NCI-H510A (cell line): ENCODE measurements at regions not wholly inside any gene's neighbourhood (a gene's known extent, or its start where the extent isn't known, plus 50 kb on each side); places are given as distances from the start of the nearest gene placed in this dataset.
"Not testable (repeated sequence)": the region's sequence is repeated elsewhere in the genome, so short reads cannot be mapped to it uniquely, and the experiment has no call there.

Source experiments
- DNase-seq: peaks from one replicate; lab custom pipeline; 2025; lab: John Stamatoyannopoulos, UW

DNA sequence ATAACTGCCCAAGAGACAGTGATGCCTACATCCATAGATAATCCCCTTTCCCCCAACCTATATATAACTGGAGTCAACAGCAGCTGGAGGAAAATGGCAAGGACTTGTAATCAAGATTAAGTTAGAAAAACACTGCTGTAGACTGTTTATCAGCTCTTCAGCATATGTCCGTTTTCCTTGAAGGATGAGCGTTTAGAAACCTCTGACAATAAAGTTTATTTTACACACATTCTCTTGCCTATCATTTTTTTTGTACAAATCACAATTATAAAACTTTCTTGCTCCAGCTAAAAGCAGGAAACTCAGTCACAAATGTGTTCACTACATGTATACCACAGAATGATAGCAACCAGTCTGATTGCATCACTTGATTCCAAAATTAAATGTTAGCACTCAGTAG is 50.8 kb downstream of the PPIAL4G start:
- DNase-seq = not testable (repeated sequence)

DNA sequence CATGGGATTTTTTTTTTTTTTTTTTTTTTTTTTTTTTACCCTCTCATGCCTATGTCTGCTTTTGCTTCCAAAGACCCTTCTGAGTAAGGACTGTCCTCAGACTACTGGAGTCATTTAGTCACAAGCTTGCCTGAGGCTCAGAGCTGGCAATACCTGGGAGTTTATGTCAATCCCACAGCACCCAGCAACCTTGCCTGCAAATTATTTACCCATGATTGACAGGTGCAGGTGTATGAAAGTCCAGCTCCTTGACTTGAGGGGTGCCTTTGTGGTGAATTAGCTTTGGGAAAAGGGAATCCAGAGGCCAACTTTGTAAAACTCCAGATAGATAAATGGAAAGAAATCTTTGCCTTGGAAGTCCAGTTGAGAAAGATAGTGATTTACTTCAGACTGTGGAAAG is 53.2 kb downstream of the PPIAL4G start:
- not testable (repeated sequence) for DNase-seq

DNA sequence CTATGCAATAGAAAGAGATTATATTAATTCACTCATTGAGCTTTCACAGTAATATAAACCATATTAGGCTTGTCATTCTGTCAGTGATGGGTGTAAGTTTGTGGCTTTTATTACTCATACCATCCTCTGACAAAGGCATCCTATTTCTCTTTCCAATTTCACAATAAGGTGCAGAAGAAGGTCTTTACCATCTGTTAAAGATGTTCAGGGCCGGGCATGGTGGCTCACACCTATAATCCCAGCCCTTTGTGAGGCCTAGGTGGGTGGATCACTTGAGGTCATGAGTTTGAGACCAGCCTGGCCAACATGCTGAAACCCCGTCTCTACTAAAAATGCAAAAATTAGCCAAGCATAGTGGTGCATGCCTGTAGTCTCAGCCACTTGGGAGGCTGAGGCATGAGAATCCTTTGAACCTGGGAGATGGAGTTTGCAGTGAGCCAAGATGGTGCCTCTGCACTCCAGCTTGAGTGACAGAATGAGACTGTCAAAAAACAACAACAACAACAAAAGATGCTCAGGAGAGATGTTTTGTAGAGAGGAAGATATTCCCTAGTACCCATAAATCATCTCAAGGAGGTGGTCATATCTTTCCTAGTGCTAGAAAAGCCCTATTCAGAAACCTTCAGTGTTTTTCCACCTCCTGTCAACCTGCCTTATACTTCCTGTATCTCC is 56.0 kb downstream of the PPIAL4G start:
- DNase-seq = not testable (repeated sequence)

DNA sequence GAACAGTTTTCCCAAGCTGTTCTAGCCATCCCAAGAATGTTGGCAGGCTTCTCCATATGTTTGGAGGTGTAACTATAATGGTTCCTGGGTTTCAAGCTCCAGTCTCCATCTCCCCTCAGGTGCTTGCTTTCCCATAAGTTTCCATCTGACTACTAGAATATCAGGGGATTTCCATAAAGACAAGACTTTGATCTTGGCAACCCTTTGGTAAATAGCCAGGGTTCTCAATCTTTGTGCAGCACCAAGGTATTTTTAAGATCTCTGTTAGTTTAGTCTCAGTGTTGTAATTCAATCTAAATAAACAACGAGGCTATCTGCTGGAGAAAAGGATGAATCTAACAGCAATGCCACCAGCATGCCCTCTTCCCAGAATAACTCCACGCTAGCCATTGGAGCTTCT is 56.7 kb downstream of the PPIAL4G start:
- DNase-seq = not testable (repeated sequence)

DNA sequence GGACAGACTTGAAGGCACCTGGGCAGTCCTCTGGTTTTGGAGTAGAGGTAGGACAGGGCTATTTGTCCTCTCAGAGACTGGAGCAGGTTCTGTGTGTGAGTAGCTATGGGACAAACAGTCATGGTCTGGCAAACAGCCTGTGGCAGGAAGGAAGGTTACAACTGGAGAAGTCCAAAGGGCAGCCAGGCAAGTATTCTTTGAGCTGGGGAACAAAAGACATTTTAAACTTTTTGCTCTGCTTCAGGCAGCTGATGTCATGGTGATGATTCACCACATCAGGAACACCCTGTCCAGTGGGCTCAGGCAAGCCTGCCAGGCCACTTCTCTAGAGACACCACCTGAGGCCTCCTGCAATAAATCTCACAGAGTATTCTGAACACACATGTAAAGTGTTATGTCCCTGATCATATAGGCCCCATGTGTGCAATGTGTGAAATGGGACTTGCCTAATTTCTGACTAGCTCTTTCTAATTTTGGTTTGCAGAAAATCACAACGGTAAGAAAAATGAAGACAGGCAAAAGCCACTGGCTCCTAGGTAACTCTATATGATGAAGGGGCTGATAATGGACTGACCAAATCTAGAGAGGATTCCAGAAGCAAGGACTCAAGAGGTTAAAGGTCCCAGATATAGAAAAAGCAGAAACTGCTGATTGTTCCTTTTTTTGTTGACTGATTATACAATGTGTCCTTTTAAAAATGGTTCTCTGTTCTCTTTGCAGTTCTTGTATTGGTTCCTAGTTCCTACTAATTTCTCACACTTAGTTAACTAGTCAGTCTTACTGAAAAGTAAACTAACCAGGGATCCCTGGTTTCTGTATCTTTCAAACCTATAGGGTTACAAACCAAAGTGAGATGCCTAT is 58.7 kb downstream of the PPIAL4G start:
- not testable (repeated sequence) for DNase-seq

DNA sequence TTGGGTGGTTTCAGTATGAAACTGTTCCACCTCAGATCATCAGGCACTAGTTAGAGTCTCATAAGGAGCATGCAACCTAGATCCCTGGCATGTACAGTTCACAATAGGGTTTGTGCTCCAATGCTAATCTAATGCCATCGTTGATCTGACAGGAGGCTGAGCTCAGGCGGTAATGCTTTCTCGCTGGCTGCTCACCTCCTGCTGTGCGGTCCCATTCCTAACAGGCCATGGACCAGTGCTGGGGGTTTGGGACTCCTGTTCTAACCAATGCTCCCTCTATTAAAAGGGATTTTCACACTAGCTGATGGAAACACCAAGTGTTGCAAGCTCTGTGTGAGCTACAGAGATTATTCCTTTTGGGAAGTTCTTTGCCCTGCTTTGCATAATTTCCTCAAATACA is 60.2 kb downstream of the PPIAL4G start:
- DNase-seq = not testable (repeated sequence)

DNA sequence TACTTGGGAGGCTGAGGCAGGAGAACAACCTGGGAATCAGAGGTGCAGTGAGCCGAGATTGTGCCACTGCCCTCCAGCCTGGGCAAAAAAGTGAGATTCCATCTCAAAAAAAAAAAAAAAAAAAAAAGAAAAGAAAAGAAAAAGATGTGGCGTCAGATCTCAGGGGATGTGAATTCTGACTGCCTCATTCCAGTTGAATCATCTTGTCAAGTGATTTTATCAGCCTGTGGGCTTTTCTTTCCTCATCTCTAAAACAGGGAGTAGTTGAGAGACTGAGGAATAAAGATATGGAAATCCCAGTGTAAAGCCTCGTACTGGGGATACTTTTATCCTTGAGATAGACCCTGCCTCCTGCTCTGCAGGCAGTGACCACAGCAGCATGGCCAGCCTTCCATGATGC is 65.9 kb downstream of the PPIAL4G start:
- DNase-seq = not testable (repeated sequence)

DNA sequence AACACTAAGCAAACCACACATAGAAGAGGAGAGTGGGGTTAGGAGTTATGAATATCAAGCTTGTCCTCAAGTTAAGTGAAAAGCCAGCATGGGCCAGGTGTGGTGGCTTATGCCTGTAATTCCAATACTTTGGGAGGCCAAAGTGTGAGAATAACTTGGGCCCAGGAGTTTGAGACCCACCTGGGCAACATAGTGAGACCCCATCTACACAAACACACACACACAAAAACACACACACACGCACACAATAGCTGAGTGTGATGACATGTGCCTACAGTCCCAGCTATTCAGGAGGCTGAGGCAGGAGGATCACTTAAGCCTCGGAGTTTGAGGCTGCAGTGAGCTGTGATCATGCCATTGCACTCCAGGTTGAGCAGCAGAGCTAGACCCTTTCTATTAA is 69.7 kb downstream of the PPIAL4G start:
- DNase-seq = not testable (repeated sequence)

DNA sequence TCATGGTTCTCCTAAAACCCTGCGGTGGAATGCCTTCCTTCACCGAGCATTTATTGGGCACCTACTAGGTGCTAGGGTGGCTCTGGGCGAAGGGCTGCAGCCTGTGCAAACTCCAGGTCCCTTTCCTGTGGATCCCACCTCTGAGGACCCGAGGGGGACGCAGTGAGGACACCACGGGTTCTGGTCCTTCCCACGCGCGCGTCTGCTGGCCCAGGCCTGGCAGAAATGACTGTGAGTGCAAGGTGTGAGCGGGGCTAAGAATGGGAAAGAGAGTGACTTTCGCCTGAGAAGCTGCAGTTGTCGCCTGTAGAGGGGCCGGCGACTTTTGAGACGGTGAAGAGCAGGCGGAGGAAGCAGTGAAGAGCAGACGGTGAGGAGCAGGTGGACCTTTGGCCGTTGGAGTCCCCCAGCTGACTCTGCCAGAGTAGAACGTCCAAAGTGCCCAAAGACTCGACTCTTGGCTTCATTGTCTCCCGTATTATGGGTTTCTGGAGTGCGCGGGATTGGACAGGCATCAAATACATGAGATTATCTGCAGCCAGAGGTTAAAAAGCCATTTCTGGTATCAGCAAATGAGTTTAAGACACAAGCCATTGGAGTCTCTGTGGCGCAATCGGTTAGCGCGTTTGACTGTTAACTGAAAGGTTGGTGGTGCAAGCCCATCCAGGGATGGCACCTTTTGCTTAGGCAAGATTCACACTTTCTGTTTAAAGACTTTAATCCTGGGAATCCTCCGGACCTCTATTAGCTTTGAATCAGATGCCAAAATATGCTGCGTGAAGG is 78.1 kb downstream of the PPIAL4G start:
- DNase-seq = not testable (repeated sequence)

DNA sequence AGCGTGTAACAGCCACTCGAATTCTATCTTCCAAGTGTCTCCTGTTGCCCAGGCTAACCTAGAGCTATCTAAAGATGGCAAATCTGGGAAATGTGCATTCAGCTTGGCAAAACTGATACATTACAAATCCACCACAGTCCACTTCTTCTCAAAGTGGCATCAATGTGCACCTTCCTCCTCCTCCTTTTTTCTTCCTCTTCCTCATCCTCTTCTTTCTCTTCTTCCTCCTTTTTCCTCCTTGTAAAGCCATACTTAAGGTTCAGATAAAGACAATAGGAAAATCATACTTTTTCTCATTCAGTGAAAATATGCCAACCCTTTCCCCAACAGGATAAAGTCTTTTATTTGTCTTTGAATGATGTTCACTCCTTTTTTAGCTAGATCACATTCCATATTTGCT is 79.2 kb downstream of the PPIAL4G start:
- not testable (repeated sequence) for DNase-seq

DNA sequence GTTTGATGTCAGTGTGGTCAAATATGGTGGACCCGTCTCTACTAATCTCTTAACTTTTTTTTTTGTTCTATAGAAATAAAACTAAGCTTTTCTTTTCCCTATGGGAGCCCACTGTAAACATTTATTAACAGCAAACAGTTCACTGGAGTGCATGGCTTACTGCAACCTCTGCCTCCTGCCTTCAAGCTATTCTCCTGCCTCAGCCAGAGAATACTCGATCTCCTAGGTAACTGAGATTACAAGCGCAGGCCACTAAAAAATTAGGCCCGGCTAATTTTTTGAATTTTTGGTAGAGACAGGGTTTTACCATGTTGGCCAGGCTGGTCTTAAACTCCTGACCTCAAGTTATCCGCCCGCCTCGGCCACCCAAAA is 80.0 kb downstream of the PPIAL4G start:
- DNase-seq = not testable (repeated sequence)

DNA sequence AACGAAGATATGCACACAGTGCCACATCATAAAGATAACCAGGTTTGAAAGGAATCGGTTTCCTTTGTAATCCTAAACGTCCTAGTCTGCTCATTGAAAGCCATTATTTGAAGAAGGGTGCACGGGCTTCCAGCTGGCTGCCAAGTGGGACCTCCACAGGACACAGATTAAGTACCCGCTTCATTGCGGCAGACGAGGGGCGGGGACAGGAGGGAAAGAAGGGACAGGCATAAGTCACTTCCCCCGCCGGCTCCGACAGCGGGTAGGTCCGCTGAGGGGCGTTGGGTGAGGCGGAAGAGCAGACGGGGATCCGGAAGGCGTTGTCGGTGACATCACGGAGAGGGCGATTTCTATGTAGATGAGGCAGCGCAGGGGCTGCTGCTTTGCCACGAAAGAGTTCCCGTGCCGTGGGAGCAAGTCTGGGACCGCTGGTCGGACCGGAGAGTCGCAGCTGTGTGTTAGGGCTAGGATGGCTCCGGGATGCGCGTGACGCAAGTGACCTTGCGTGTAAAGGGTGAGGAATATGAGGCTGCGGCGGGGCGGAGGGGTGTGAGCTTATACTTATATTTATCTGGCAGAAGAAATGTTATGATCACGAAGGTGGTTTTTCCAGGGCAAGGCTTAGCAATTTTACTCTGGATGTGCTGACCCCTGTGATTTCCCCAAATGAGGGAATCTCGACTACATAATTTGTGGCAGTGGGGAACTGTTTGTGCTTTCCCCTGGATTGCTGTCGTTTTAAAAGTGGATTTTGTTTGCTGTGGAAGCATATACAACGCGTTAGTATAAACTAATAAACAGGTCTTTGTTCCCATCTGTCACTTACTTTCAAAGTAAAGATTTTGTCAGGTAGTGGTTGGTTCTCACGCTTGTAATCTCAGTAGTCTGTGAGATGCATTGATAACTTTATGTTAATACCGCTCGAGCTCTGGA is 80.7 kb downstream of the PPIAL4G start:
- peak; percentile 73 for DNase-seq

DNA sequence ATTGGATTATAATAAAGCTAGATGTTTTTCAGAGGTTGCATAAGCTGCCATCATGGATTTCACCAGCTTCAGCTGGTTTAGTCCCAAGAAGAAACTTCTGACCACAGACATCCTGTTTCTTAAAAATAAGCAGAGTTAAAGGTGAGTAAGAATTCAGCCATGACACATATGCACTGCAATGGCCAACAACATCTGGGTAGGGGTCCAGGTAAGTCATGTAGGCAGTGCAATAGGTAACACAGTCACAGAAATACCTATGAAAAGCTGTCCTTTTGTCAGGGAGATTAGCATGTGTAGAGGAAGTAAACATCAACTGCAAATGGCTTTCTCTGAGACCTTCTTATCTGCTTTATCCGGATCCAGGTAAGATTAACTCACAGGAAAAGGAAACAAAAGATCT is 85.6 kb downstream of the PPIAL4G start:
- not testable (repeated sequence) for DNase-seq

DNA sequence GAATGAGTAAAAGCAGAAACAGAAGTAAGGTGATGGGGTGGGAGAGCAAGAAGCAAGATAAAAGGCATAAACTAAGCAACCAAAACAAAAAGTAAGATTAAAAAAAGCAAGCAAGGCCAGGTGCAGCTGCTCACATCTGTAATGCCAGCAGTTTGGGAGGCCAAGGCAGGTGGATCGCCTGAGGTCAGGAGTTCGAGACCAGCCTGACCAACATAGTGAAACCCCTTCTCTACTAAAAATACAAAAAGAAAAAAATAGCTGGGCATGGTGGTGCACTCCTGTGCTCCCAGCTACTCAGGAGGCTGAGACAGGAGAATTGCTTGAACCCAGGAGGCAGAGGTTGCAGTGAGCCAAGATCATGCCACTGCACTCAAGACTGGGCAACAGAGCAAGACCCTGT is 90.6 kb downstream of the PPIAL4G start:
- not testable (repeated sequence) for DNase-seq

DNA sequence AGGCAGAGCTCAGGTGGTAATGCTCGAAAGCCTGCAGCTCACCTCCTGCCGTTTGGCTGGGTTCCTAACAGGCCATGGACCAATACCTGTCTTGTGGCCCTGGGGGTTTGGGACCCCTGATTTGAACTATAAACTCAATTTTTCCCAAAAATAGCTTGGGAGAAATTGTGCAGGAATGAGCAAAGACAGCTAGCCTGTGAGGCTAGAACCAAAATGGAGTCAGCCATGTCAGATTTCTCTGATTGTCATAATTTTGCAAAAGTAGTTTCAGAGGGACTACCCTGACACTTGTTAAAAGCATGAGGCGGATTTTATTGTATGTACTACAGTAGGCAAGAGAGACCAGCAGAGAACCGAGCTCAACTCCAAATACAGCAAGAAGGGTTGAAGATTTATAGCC is 91.8 kb downstream of the PPIAL4G start:
- not testable (repeated sequence) for DNase-seq

DNA sequence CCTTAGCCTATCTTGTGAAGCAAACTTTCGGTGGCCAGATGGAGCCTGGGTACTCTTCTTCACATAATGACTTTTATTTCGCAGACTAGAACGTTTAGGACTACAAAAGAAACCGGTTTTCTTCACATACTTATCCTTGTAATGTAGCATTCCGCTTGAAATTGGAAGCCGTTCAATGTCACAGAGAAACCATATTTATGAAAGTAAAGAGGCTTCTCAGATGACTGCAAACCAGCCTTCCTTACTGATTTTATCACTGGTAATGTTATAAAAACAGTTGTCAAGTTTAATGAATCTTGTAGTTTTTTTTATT is 94.1 kb downstream of the PPIAL4G start:
- DNase-seq = no peak

DNA sequence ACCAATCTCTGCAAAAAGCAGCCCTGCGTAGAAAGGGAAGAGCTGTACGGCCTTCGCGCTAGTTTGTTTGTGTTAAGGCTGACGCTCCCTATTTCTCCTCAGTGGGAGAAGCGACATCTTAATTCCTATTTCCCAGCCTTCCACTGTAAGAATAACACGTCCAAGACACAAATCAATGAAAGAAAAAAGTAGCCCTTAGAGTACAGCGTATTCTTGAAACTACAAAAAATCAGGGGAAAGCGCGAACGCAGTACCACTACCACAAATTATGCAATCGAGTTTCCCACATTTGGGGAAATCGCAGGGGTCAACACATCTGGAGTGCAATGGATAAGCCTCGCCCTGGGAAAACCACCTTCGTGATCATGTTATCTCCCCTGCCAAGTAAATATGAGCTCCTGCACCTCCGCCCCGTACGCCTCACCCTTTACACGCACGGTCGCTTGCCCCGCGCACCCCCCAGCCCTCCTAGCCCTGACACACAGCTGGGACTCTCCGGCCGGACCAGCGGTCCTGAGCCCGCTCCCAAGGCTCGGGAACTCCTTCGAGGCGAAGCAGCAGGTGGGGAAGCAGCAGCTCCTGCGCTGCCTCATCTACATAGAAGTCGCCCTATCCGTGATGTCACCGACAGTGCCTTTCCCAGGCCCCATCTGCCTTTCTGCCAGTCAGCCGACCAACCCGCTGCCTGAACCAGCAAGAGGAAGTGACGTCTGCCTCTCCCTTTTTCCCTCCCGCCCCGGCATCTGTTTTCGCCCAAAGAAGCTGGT is 94.7 kb downstream of the PPIAL4G start:
- DNase-seq = peak; percentile 90

DNA sequence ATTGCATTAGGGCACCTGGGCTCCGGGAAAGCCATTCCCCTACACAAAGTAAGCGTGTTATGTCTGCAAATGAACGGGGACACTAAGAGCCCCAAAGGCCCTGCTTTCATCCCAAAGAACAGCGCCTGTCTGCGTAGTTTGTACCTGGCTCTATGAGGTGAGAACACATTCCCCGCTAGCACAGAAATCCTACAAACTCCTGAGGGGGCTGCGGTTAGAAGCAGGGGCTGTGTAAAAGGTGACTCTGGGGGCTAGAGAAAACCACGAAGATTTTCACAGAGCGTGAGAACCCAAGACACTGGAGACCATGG is 95.2 kb downstream of the PPIAL4G start:
- not testable (repeated sequence) for DNase-seq

DNA sequence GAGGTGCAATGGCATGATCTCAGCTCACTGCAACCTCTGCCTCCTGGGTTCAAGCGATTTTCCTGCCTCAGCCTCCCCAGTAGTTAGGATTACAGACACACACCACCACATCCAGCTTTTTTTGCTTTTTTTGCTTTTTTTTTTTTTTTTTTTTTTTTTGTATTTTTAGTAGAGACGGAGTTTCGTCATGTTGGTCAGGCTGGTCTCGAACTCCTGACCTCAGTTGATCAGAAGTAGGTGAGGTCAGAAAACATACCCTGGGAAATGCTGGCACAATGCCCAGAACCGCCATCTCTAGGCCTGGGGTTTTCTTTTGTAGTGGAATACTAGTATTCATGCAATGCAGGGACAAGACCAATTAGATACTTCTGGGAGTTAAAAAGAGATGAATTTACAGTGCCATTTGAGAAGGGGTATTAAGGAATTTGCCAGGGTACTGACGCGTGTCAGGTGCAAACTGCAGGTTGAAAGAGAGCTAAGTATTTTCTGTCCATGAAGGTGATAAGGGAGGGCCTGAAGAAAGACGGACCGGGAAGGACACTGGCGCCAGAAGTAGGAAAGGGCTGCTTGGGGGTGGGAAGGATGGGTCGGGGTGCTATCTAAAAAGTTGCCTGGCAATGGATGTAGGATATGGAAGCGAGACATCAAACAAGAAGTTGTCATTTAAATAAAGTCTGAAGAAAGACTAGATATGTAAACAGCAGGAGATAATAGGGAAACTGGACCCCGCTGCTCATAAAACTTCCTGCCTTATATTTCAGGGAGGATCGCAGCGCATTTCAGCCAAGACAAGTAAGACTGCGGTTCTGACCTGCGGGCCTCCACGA is 95.8 kb downstream of the PPIAL4G start:
- not testable (repeated sequence) for DNase-seq

DNA sequence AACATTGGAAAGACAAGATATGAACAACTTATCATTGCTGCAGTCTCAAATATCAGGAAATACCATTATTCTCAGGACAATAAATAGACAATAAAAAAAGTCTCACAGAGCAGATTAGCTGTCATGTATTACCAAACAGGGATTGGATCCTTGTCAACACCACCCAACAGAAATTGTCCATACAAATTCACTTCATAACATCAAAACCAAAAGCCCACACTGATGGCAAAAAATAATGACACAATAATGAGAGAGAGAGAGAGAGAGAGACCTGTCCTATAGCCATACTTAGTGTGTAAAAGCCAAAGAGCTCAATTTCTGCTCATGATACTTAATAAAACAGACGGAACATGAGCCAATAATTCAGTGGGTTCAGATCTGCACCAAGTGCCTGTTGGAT is 96.5 kb downstream of the PPIAL4G start:
- DNase-seq = no peak
